Body of pancreas (tissue), 4 donors: ENCODE measurements at regions not wholly inside any gene's neighbourhood (a gene's known extent, or its start where the extent isn't known, plus 50 kb on each side); places are given as distances from the start of the nearest gene placed in this dataset.

ENCODE experiments used
- POLR2A ChIP-seq, 3 donors: fragments of 450-650 bp; IDR thresholded peaks; one replicate each; pipeline ENCODE4 v1.6.1; 2016; ENCODE audit warnings: antibody characterized with exemption in 3 of 3, mild to moderate bottlenecking in 2 of 3
- TF ChIP-seq, protein P1 (sequence below), 7 experiments: fragments of 450-650 bp in 4 of 7; fragments of 200-600 bp in 3 of 7; sonication (generic) in 3 of 7; IDR thresholded peaks; one replicate each; pipeline ENCODE4 v1.5.1; 2016 to 2019; ENCODE audit warnings: antibody characterized with exemption in 7 of 7

GRCh38 chr2:242004223-242004901 is 134.8 kb downstream of the RTP5 start:
- TF ChIP-seq, protein P1, sequence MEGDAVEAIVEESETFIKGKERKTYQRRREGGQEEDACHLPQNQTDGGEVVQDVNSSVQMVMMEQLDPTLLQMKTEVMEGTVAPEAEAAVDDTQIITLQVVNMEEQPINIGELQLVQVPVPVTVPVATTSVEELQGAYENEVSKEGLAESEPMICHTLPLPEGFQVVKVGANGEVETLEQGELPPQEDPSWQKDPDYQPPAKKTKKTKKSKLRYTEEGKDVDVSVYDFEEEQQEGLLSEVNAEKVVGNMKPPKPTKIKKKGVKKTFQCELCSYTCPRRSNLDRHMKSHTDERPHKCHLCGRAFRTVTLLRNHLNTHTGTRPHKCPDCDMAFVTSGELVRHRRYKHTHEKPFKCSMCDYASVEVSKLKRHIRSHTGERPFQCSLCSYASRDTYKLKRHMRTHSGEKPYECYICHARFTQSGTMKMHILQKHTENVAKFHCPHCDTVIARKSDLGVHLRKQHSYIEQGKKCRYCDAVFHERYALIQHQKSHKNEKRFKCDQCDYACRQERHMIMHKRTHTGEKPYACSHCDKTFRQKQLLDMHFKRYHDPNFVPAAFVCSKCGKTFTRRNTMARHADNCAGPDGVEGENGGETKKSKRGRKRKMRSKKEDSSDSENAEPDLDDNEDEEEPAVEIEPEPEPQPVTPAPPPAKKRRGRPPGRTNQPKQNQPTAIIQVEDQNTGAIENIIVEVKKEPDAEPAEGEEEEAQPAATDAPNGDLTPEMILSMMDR (IDR thresholded peaks at IDR 0.05), result no peak
- no peak for TF ChIP-seq POLR2A (IDR thresholded peaks at IDR 0.05)
